ENCODE measurements at regions not wholly inside any gene's neighbourhood (a gene's known extent, or its start where the extent isn't known, plus 50 kb on each side); places are given as distances from the start of the nearest gene placed in this dataset.

- TF ChIP-seq CTCF (IDR thresholded peaks at IDR 0.05) (no peak), POLR2A (IDR thresholded peaks at IDR 0.05) (no peak)
These were observed 568.3 kb upstream of the TLE4 start for GRCh38 chr9:79003514-79003913.
